K562 (cell line): ENCODE measurements at regions not wholly inside any gene's neighbourhood (a gene's known extent, or its start where the extent isn't known, plus 50 kb on each side); places are given as distances from the start of the nearest gene placed in this dataset.
A peak's percentile ranks its signal among the peaks of the same experiment; 100 is the strongest.
"Not testable (repeated sequence)": the region's sequence is repeated elsewhere in the genome, so short reads cannot be mapped to it uniquely, and the experiment has no call there.

ENCODE experiments used
- ATAC-seq: fragments of 200-7000 bp; cut with Tn5 transposase; 3 replicates; pipeline ENCODE4 v1.9.1; 2020; ENCODE audit warnings: moderate library complexity
- BruUV-seq: library from RNA; stranded (reverse); fragments of 400-500 nt; replicated peaks from 2 replicates; lab custom pipeline; 2021; lab: Mats Ljungman, UMichigan
- CTCF ChIA-PET: fragments of 300-600 bp; formaldehyde crosslinking; extraction: SDS; loops from one replicate; lab custom pipeline; 2021; ENCODE audit warnings: low intra/inter-chr PET ratio; lab: Yijun Ruan, JAX
- POLR2A ChIA-PET: fragments of 300-600, 350-650 bp; sonication (Branson Sonifier 250); formaldehyde crosslinking; extraction: SDS; loops from one replicate; lab custom pipeline; 2021; ENCODE audit warnings: antibody characterized with exemption, inconsistent platforms; lab: Yijun Ruan, JAX
- DNase-seq, 4 experiments: peaks; one replicate each; pipeline versions ENCODE4 v3.0.0 to v3.0.0-alpha.2; 2011 to 2018; ENCODE audit warnings: low spot score in 3 of 4, mixed read lengths in 3 of 4; ENCODE audit errors: extremely low read depth in 1 of 4
- FAIRE-seq: peaks from 2 replicates; lab custom pipeline; 2011; peaks lifted over from hg19 to GRCh38; lab: Jason Lieb, UNC
- H2AFZ ChIP-seq: 2 replicates; pipeline ENCODE4 v1.6.0; 2011; ENCODE audit warnings: low read depth, low read length, control low read depth, inconsistent platforms
- H3K27ac ChIP-seq: fragments of 200-600 bp; 3 replicates; pipeline ENCODE4 v1.8.0; 2011; ENCODE audit warnings: low read depth, mild to moderate bottlenecking, control low read depth, inconsistent platforms, low read length, moderate library complexity, mixed read lengths; ENCODE audit errors: extremely low read depth
- H3K27me3 ChIP-seq, 2 experiments: fragments of 300-600 bp in 1 of 2; 2 replicates in 1 of 2; 3 replicates in 1 of 2; pipeline versions ENCODE4 v1.6.0 to v1.8.0; 2011; ENCODE audit warnings: inconsistent platforms in 2 of 2, low read length in 2 of 2, mild to moderate bottlenecking in 1 of 2, mixed read lengths in 1 of 2, moderate library complexity in 1 of 2; ENCODE audit not compliant: control insufficient read depth in 2 of 2, insufficient read depth in 2 of 2
- H3K36me3 ChIP-seq: fragments of 300-600 bp; 3 replicates; pipeline ENCODE4 v1.8.0; 2011; ENCODE audit warnings: mild to moderate bottlenecking, low read length, inconsistent platforms; ENCODE audit not compliant: control insufficient read depth, insufficient read depth
- H3K4me1 ChIP-seq, 2 experiments: fragments of 200-600 bp in 1 of 2; replicated peaks in 1 of 2; 2 replicates in 1 of 2; 3 replicates in 1 of 2; pipeline versions ENCODE4 v1.5.1 to v1.8.0; 2011; ENCODE audit warnings: inconsistent platforms in 2 of 2, low read length in 2 of 2, mild to moderate bottlenecking in 1 of 2, mixed read lengths in 1 of 2, moderate library complexity in 1 of 2; ENCODE audit not compliant: control insufficient read depth in 2 of 2, insufficient read depth in 2 of 2
- H3K4me2 ChIP-seq: 2 replicates; pipeline ENCODE4 v1.6.1; 2011; ENCODE audit warnings: low read length, control low read depth, inconsistent platforms, mixed read lengths; ENCODE audit not compliant: insufficient read depth
- H3K4me3 ChIP-seq: fragments of 200-600 bp; sonication (generic), shearing (Covaris generic); 2 replicates; pipeline ENCODE4 v1.5.1; 2016; ENCODE audit warnings: control low read depth, inconsistent platforms
- H3K79me2 ChIP-seq: fragments of 200-600 bp; 3 replicates; pipeline ENCODE4 v1.8.0; 2011; ENCODE audit warnings: low read length, inconsistent platforms; ENCODE audit not compliant: control insufficient read depth, insufficient read depth
- H3K9ac ChIP-seq, 2 experiments: 2 replicates each; pipeline versions ENCODE4 v1.6.0 to v1.6.1; 2011; ENCODE audit warnings: low read depth in 2 of 2, low read length in 2 of 2, control low read depth in 1 of 2, inconsistent platforms in 1 of 2, mild to moderate bottlenecking in 1 of 2, mixed read lengths in 1 of 2; ENCODE audit not compliant: insufficient read depth in 1 of 2
- H3K9me1 ChIP-seq: one replicate; pipeline ENCODE4 v1.6.0; 2011; ENCODE audit warnings: inconsistent platforms, mild to moderate bottlenecking, low read length, moderate library complexity; ENCODE audit not compliant: control insufficient read depth, insufficient read depth
- H3K9me3 ChIP-seq: replicated peaks from 2 replicates; pipeline ENCODE4 v1.5.1; 2011; ENCODE audit warnings: low read depth, low read length, inconsistent platforms; ENCODE audit not compliant: control insufficient read depth, insufficient read depth
- H4K20me1 ChIP-seq: replicated peaks from 2 replicates; pipeline ENCODE4 v1.6.1; 2011; ENCODE audit warnings: low read length, inconsistent platforms, mixed read lengths; ENCODE audit not compliant: control insufficient read depth, insufficient read depth
- RAD21 ChIP-seq, 2 experiments: fragments of 250-450 bp in 1 of 2; fragments of 450-650 bp in 1 of 2; sonication (Bioruptor Pico) in 1 of 2; formaldehyde crosslinking in 1 of 2; IDR thresholded peaks in 1 of 2; conservative IDR thresholded peaks in 1 of 2; 2 replicates each; pipeline versions ENCODE4 v1.4.0 to v1.8.0; 2020 to 2022; ENCODE audit warnings: mild to moderate bottlenecking in 2 of 2, moderate library complexity in 1 of 2
- SMC3 ChIP-seq: conservative IDR thresholded peaks from 2 replicates; pipeline ENCODE4 v1.6.1; 2011; ENCODE audit warnings: low read depth, low read length, improper control_type of control experiment; ENCODE audit not compliant: insufficient read depth
- TRIM24 ChIP-seq, 2 experiments: fragments of 450-650 bp; IDR thresholded peaks; 2 replicates each; pipeline ENCODE4 v1.6.1; 2016
- WGBS: fragments of 100-300 bp; shearing (Covaris generic); methylation state at CpG from one replicate; pipeline ENCODE4 v1.1.6; 2016; ENCODE audit warnings: low coverage, mixed read lengths; ENCODE audit not compliant: insufficient coverage; ENCODE audit errors: missing lambda C conversion rate; 5-methylcytosine and 5-hydroxymethylcytosine counted together
- in situ Hi-C: fragments of 300-500 bp; cut with MboI; formaldehyde crosslinking; loops from 4 replicates; pipeline ENCODE4 v1.15.0; 2018; ENCODE audit warnings: inconsistent platforms, mixed read lengths
- intact Hi-C: fragments of 100-400 bp; cut with micrococcal nuclease; formaldehyde crosslinking; loops from 2 replicates; pipeline ENCODE4 v1.14.2; 2022
- TF ChIP-seq, protein P1 (sequence below), 3 experiments: IDR thresholded peaks in 2 of 3; conservative IDR thresholded peaks in 1 of 3; 2 replicates each; pipeline ENCODE4 v1.5.1; 2011 to 2012; ENCODE audit warnings: low read length in 3 of 3, mild to moderate bottlenecking in 3 of 3, control low read depth in 2 of 3, improper control_type of control experiment in 1 of 3, inconsistent platforms in 1 of 3, low read depth in 1 of 3, mixed read lengths in 1 of 3, moderate library complexity in 1 of 3; ENCODE audit not compliant: insufficient read depth in 2 of 3
- TF ChIP-seq, protein P2 (sequence below): fragments of 200-800 bp; sonication (Bioruptor generic); IDR thresholded peaks from 2 replicates; pipeline ENCODE4 v1.6.1; 2017; ENCODE audit warnings: missing genetic modification characterization, missing compliant biosample characterization
- TF ChIP-seq, protein P3 (sequence below): fragments of 450-650 bp; formaldehyde crosslinking; IDR thresholded peaks from 2 replicates; pipeline ENCODE4 v1.4.0; 2020; ENCODE audit warnings: mild to moderate bottlenecking

DNA sequence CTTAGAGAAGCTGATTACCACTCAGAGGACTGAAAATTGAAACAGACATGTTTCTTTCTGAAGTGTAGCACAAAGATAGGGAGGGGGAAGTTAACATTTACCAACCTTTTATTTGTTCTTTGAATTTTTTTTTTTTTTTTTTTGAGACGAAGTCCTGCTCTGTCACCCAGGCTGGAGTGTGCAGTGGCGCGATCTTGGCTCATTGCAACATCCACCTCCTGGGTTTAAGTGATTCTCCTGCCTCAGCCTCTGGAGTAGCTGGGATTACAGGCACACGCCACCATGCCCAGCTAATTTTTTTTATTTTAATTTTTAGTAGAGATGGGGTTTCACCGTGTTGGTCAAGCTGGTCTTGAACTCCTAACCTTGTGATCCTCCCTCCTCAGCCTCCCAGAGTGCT lies 87.8 kb upstream of the AKAP13 start:
- ATAC-seq, H3K4me3 ChIP-seq, H2AFZ ChIP-seq, BruUV-seq, H3K4me2 ChIP-seq, H3K9me3 ChIP-seq, POLR2A ChIA-PET, H3K27me3 ChIP-seq, H4K20me1 ChIP-seq, H3K9me1 ChIP-seq, H3K27ac ChIP-seq, DNase-seq, H3K36me3 ChIP-seq, H3K4me1 ChIP-seq, H3K79me2 ChIP-seq, FAIRE-seq, H3K9ac ChIP-seq, CTCF ChIA-PET: not testable (repeated sequence)
- 10% methylated on average over 5 of the region's 5 CpGs for WGBS
- in situ Hi-C loops (loop anchor here (10.0 to 25.0 kb wide), 3 partner anchors 118 to 1080 kb away; no protein-coding TSS in a partner anchor), intact Hi-C loops (loop anchor here (10.0 kb wide), 1 partner anchor 122 kb away; no protein-coding TSS in a partner anchor)

DNA sequence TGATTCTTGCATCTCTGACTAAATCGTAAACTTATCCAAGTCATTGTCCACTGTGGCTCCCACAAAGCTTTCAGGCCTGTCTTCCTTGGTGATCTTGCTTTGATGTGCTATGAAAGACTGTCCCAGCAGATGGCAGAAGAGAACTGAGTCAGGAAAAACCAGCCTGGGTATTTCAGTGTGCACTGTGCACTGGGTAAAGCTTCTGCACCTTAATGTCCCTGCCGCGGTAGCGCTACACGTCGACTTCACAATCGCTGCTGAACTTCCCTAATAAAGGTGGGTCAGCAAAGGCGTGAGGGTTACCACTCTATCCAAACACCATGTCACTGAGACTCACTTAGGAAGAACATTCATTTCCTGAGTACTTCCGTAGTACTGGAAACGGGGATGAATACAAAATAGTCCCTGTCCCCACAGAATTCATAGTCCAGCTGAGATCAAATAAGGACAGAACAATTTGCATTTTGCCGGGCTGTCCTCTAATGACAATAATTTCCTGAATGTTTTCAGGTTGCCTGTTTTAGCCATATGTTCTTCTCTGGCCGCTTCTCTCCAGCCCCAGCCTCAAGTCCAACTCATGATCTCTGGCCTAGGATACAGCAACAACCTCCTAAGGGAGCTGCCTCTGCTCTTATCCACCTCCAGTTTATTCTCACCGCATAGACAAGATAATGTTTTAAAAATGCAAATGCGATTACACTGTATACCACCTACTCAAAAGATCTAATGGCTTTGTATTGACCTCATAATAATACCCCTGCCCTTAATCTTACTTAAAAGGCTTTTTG lies 83.6 kb upstream of the AKAP13 start:
- in situ Hi-C loops = loop anchor here (10.0 to 25.0 kb wide), 3 partner anchors 122 to 1085 kb away; no protein-coding TSS in a partner anchor
- no peaks in the 10 kb centered on the region for H3K4me1 ChIP-seq
- no peak overlapping the region for H3K27ac ChIP-seq
- BruUV-seq = no TSS peak
- ChIA-PET CTCF (interaction anchor here (0.7 to 1.2 kb wide), 2 partner anchors 208 to 449 kb away, joined by 3 to 4 read pairs; no protein-coding TSS in a partner anchor), POLR2A (interaction anchor here (0.6 to 1.2 kb wide), 3 partner anchors 19 to 1971 kb away, joined by 3 read pairs; no protein-coding TSS in a partner anchor)
- ATAC-seq (peak; percentile 96), FAIRE-seq (peak; percentile 88), DNase-seq (peak in 3 of 4 experiments; percentile 17 to 57 (median 46))
- no peak overlapping the region for H3K9ac ChIP-seq
- no peak overlapping the region for H3K4me2 ChIP-seq
- H3K9me1 ChIP-seq = no peaks in the 10 kb centered on the region
- H3K4me3 ChIP-seq = no peak overlapping the region
- peaks cover 2 to 10% of the 10 kb centered on the region in 2 experiments; a peak in 3 of 5 replicates for H3K27me3 ChIP-seq
- H3K79me2 ChIP-seq = no peaks in the 10 kb centered on the region
- 3% methylated on average over 14 of the region's 14 CpGs for WGBS
- no peak overlapping the region for H2AFZ ChIP-seq
- intact Hi-C loops = loop anchor here (1.0 to 10.0 kb wide), 2 partner anchors 118 to 208 kb away; no protein-coding TSS in a partner anchor
- H3K9me3 ChIP-seq = no peaks in the 10 kb centered on the region
- no peaks in the 10 kb centered on the region for H3K36me3 ChIP-seq
- no peaks in the 10 kb centered on the region for H4K20me1 ChIP-seq
- TF ChIP-seq, protein P1, sequence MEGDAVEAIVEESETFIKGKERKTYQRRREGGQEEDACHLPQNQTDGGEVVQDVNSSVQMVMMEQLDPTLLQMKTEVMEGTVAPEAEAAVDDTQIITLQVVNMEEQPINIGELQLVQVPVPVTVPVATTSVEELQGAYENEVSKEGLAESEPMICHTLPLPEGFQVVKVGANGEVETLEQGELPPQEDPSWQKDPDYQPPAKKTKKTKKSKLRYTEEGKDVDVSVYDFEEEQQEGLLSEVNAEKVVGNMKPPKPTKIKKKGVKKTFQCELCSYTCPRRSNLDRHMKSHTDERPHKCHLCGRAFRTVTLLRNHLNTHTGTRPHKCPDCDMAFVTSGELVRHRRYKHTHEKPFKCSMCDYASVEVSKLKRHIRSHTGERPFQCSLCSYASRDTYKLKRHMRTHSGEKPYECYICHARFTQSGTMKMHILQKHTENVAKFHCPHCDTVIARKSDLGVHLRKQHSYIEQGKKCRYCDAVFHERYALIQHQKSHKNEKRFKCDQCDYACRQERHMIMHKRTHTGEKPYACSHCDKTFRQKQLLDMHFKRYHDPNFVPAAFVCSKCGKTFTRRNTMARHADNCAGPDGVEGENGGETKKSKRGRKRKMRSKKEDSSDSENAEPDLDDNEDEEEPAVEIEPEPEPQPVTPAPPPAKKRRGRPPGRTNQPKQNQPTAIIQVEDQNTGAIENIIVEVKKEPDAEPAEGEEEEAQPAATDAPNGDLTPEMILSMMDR (IDR thresholded peaks at IDR 0.05 in 2 of 3, conservative IDR thresholded peaks at IDR 0.05 in 1 of 3; ENCODE audit: insufficient read depth in 2 of 3, low read depth in 1 of 3, low read length in 3 of 3) = peak; percentile 62 to 66 (median 62)
- TF ChIP-seq, protein P2, sequence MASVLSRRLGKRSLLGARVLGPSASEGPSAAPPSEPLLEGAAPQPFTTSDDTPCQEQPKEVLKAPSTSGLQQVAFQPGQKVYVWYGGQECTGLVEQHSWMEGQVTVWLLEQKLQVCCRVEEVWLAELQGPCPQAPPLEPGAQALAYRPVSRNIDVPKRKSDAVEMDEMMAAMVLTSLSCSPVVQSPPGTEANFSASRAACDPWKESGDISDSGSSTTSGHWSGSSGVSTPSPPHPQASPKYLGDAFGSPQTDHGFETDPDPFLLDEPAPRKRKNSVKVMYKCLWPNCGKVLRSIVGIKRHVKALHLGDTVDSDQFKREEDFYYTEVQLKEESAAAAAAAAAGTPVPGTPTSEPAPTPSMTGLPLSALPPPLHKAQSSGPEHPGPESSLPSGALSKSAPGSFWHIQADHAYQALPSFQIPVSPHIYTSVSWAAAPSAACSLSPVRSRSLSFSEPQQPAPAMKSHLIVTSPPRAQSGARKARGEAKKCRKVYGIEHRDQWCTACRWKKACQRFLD (CRISPR knock-in tag) = no peak
- TF ChIP-seq TRIM24 (IDR thresholded peaks at IDR 0.05) (no peak), RAD21 (CRISPR knock-in tag; conservative IDR thresholded peaks at IDR 0.05 in 1 of 2, IDR thresholded peaks at IDR 0.05 in 1 of 2) (peak; percentile 33 to 64), SMC3 (0 out of 2 replicates have a peak, but pooled peaks have one; percentile 30)
- TF ChIP-seq, protein P3, sequence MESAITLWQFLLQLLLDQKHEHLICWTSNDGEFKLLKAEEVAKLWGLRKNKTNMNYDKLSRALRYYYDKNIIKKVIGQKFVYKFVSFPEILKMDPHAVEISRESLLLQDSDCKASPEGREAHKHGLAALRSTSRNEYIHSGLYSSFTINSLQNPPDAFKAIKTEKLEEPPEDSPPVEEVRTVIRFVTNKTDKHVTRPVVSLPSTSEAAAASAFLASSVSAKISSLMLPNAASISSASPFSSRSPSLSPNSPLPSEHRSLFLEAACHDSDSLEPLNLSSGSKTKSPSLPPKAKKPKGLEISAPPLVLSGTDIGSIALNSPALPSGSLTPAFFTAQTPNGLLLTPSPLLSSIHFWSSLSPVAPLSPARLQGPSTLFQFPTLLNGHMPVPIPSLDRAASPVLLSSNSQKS (CRISPR knock-in tag) = no peak
